Fibroblast of the conjunctiva (primary cell): ENCODE measurements at regions not wholly inside any gene's neighbourhood (a gene's known extent, or its start where the extent isn't known, plus 50 kb on each side); places are given as distances from the start of the nearest gene placed in this dataset.

Experiments used
- DNase-seq: peaks from one replicate; pipeline ENCODE4 v3.0.0-alpha.2; 2010; ENCODE audit warnings: low read depth

DNA sequence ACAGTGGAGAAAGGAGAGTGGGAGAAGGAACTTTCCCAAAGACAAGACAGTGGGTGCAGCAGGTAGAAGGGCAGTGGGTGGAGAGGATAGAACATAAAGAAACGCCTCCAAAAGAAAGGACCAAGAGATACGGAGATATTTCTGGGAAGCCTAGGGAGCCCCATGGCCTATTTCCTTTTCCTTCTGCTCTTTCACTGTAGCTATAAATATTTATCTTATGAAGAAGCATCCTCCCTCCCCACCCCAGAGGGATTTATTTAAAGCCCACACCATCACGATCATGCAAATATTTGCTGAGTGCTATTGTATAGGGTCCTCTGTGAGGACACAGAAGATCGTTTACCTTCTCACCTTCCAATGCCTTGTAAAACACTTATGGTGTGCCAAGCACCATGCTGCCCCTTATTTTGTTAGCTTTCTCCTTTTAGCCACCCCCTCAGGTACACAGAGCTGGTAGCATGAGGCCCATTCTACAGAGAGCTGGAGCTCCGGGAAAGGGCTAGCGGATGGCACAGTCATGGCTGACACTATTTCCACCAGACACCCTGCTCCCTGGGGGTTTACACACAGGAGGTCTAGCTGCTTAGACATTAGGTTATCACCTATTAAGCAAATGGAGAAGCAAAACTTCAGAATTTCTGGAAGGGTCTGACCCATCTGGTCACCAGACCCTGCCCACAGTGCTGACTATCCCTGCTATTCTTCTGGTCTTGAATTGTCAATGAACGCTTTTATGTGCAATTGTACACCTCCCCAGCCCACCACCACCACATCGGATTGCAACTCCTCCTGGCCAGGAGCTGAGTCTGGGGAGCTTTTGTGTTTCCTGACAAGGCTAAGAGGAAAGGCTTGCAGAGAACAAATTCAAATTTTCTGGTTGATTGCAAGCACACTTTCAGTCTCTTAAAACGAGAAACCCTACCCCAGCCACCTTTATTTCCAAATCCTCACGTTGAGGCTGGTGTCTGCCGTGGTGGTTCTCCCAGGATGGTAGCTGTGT lies 91.8 kb upstream of the KLF7 start:
- no peak for DNase-seq

DNA sequence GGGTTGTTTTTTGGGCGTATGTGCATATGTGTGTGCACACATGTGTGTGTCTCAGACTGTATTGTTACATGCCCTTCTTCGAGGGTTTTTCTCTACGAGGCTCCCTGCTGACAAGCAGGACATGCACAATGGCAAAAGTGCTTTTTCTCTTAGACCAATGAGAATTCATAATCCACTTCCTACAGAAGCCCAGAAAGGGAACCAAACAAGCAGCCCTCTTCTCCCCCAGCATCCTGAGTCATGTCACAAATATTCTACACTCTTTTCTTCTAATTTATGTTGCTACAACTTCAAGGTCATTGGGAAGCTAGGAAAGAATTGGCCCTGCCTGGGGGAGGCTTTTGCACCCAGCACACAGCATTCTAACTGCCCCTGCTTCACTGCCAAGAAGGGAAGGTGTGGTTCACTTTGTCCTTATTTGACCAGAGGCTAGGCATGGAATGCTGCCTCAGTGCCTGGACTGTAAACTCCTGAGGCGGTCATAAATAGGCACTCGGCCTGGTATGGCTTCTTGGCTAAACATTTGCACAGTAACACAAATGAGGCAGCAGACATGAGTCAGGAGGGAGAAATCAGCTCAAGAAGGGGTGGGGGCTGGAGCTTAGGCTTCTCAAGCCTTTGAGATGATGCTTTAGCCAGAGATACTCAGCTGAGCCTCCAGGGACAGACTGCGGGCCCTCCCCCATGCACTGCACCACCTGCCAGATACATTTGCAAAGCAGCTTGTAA lies 92.7 kb upstream of the KLF7 start:
- peak; percentile 100 for DNase-seq

DNA sequence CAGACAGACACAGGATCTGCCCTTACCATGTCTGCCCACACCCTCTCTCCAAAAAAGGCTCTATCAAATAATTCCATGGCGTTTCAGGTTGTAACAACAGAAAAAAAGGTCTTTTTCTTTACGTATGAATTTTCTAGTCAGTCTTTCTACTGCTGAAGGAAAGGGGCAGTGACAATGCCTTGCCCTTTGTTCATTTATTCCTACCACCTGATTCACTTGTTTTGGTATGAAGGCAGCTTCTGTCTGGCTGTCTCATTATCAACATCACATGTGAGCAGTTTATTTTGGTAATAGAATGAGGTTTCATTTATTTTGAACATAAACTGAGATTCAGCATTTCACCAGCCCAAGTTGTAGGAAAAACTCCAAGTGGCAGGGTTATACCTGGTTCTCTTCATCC lies 94.3 kb upstream of the KLF7 start:
- DNase-seq = no peak

DNA sequence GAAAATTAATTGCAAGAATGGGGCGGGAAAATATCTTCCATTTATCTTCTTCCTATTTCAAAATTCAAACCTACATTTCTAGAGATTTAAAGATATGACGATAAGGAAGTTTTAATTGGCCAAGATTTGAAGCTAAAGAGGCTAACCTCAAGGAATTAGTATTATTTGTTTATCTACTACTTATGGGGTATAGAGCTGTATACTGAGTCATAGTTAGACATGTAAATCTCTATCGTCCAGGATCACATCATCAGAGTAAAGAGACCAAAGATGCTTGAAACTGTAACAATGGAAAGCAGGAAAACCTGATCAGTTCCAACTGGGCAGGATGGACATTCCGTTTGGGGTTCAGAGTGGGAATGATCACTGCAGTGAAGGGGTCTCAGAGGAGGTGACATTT lies 95.2 kb upstream of the KLF7 start:
- no peak for DNase-seq

DNA sequence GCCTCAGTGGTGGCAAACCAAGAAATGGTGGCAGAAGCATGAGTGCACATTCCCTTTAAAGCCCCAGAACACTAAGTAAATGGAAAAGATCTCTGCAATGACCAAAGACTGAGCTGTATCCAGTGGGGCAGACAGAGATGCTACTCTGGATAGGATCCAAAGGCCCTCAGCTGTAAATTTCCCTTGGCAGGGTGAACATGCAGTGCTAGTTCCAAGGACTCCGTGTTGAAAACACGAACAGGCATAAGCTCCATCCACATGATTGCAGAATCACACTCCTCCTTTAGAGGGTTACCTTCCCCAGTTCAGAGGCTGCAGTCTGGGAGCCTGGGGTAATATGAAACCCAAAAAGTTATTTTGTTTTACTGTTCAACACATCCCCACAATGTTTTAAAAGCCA lies 98.6 kb upstream of the KLF7 start:
- DNase-seq = no peak

DNA sequence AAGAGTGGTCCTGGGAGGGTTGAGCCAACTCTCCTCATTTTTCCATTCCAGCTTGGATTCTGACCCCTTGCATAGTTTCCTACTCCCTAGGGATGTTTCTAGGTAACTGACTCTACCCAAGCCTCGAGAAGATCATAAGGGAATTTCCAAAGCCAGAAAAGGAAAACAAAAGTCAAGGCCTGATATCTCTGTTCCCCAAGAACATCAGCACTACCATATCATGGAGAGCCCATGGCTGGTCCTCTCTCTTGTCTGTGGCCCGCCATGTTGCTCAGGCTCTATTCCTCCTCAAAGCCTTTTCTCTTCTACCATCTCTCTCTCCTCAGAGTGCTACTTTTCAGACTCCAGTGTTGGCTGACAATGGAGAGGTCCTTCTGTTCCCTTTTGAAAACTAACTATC lies 99.6 kb upstream of the KLF7 start:
- no peak for DNase-seq

DNA sequence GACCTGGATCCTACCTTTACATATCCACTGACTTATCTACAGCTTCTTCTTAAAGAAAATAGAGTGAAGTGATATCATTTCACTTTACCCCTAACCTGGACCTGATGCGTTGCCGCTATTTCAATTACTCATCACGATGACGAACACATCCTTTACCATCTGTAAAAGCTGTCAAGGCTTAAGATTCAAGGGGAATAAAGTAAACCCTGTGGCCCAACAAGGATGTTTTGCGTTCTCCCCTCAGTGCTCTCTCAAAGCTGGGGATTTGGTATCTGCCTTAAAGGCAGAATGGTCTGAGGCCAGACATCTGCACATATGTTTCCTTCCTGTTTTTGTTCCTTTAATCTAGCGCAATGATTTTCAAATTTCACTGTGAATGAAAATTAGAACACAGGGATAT lies 100.1 kb upstream of the KLF7 start:
- peak; percentile 48 for DNase-seq

DNA sequence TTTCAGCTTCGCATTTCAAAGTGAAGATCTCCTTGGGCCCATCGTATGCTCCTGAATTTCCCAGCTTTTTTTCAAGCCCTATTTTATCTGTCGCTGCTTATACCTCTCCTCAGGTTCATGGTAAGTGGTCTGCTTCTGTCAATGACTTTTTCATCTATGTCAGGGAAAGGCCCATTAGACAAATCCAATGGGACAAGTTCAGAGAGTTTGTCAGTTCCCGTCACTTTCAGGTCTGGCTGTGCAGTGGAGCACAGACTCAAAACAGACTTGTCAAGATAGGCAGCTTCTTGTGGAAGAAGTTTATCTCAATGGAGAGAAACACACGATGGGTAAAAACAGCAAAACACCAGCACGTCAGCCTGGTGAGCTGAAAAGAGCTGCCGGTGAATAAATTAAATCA lies 100.9 kb upstream of the KLF7 start:
- DNase-seq = no peak

DNA sequence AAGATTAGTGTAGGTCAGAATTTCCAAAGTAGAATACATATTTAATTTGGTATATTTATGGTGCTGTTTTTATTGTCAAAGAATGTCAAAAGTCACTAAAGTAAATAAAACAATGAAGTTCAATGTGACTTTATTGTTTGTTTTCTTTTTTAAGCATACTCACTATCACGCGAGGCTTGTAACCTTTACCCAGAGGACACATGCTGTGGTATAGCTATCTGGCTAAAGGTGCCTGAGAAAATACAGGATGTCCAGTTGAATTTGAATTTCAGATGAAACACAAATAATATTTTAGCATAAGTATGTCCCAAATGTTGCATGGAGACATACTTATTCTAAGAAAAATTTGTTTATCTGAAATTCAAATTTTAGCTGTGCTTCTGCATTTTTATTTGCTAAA lies 103.3 kb upstream of the KLF7 start:
- DNase-seq = no peak

DNA sequence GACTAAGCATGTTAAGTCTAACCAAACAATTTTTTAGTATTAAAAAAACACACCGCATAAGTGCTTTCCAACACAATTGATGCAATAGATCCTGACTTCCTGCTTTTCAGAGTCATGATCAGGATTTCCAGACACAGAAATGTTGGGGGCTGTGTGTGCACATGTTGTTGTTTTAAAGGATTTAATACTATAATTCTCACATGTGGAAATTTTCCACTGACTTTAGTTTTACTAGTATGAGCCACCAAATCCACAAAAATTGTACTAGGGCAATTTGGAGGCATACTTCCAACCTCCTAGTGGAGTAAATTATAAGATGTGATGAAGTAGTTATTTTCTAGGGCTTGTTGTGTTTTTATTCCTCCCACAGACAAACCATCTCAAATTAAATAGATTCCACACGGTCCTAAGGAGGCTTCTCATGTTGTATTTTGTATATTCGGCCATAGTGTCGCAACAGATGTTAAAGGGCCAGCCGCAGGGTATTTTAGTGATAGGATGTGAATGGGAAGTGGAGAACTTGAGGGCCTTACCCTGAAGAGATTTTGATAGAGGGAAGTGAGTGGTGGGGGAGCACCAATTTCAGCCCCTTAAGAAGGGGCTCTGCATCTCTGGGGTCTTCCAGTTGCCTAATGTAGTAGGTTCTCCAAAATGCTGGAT lies 108.9 kb upstream of the KLF7 start:
- DNase-seq = no peak

DNA sequence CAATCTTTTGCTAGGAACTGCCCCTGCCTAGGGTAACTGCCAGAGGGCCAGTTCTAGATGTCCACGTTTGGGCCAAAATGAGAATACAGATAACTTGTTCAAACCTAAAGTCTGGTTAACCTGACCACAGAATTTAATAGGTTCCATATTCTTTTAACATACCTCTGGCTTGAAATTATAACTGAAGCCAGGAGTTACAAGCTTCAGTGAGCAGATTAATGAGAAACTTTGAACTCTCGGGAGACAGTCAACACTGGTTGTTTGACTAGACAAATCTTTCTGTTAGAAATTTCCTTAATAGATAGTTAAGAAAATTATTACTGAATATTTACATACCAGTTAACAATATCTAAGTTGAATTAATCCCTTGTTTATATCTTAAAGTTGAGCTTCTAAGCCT lies 110.0 kb upstream of the KLF7 start:
- no peak for DNase-seq

DNA sequence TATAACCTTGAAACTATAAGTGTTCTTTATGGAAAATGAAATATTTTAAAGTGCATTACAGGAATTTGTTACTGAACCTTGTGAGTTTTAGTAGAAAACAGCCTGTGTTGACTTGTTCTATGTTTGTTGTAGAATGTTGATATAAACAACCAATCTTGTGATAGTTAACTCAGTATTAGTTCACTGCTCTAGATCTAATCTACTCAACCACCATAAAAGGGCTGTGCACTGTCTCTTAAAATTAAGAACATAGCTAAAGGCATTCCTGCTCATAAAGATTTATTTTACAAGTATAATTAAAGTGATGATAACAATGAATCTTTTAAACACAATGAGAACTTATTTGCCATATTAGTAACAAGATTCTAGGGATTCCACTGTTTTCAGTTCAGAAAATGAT lies 110.5 kb upstream of the KLF7 start:
- no peak for DNase-seq

DNA sequence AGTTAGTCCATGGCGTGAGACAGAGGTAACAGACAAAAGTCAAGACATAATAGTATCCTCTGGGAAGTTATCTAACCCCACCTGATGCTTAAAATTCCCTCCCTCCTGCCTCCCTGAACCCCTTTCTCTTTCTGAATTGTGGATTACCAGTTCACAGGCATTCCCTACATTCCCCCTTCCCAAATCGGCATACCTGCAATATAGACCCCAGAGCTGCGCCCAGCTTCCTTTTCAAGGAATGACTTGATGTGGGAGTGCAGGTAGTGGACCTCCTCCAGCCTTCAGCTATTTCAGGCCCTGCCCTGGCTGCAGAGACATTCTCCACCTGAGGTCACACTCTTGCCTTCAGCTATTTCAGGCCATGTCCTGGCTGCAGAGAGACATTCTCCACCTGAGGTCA lies 111.1 kb upstream of the KLF7 start:
- no peak for DNase-seq

DNA sequence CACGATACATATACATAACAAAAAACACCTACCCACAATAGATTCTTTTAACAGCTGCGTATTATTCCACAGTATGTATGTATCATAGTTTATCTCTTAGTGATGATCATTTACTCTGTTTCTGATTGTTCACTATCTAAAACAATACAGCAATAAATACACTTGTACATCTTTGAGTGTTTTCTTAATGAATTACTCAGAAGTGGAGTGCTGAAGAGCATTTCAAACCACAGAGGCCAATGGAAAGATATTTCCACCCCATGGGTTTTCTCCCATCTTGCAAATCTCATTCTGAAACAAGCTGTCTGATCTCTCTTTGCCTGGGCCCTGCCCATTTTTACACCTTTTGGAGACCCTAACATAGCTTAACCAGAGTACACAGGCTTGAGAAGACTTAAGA lies 113.8 kb upstream of the KLF7 start:
- DNase-seq = no peak

DNA sequence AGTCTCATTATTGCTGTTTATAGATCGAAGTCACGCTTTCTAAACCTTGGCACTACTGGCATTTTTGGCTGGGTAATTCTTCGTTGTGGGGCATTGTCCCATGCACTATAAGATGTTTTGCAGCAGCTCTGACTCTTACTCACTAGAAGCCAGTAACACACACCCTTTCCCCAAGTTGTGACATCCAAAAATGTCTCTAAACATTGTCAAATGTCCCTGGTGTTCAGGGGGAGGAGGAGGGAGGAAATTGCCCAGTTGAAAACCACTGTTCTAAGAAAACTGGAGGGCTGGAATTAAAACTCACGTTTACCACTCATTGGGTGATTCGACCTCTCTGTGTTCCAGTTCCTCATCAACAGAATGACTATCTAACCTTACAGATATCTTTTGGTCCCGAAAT lies 115.7 kb upstream of the KLF7 start:
- DNase-seq = no peak

DNA sequence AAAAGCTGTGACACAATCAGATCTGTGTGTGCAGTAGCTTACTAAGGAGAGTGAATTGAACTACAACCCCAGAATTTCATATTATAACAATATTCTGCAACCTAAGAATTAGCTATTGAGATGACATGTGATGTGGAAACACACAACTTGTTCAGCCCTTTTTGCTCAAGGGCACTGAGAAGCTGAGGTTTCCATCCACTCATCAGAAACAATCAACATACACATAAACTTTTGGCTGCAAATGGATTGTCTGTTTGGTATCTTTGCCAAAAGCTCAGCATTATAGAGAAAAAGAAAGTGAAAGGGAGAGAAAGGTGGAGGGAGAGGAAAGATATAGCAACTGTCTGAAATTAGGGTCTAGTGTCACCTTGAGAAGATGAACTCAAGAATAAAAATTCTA lies 117.2 kb upstream of the KLF7 start:
- no peak for DNase-seq

DNA sequence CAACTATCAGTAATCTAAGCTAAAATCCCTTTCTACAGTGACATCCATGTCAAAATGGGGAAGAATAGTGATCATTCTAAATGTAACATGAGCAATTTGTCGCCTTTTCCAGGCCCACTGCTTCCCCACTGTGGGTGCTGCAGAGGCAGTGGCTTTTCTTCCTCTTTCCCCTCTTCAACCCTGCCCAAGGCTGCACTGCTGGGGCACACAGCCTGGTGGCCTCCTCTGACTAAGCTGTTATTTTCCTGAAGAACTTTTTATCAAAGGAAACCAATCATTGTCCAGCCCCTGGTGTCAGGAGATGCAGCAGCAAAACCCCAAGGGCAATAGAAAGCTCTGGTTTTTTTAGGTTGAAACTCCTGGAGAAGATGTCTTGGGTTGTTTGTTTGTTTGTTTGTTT lies 117.6 kb upstream of the KLF7 start:
- DNase-seq = no peak

DNA sequence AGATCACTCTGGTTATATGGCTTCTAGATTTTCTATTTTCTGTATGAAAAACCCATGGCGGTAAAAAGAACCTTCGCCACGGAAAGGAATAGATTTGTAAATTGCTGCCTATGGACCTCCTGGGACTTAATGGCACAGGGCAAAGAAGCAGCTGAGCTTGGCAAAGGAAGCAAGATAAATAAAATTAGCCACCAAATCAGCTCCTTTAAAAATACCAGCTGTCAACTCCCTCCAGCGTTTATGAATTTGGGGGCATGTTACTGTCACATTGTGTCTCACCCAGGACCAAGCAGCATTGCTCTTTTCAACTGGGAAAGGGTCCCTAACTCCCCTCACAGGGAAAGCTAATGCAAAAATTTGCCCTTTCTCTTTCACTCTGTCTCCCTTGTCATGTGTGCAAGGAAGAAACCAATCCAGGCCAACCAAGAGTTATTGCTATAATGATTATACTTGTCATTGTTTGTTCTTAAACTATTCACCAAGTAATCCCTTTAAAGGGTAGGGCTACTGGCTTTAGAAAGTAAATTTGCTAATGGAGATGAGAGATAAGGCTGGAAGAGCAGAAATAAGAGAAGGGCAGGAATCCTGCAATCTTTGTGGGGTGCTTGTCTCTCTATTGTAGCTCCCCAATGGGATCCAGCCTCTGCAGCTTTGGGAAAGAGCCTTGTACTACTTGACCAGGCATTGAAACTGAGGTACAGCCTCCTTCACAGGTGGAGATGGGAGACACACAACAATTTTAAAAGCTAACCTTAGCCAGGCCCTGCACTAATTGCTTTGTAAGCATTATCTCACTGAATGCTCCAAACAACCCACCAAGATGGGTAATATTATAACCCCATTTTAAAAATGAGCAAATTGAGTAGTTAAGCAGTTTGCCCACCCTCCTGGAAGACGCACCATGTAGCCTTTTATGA lies 119.1 kb upstream of the KLF7 start:
- DNase-seq = no peak

DNA sequence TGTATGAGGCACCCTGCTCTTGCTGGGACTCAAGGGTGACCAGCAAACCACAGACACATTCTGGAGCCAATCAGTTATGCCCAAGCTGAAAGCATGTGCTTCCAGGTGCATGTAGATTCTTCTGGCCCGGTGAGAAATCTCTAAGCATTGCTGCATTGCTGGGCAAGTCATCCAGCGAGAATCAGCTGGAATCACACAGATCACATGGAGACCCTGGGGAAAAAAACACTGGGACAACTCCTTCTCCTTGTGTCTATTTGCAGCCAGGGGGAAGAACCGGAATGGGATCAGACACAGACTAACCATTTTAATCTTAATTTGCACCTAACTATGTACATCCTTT lies 119.7 kb upstream of the KLF7 start:
- no peak for DNase-seq

DNA sequence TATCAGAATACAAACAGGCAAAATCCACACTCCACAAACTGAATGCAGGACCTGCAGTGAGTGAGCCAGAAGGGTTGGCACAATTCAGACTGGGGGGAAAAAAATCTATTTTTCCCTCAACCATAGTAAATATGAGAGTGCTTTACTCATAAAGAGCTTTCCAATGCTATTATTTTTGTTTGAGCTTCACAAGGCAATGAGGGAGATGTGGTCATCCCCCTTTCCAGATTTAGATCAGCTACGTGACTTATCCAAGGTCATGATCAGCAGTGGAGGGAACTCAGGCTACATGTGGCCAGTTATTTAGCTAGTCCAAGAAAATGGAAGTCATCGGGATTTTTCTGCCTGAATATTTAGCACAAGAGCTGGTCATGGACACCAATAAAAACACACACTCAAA lies 120.4 kb upstream of the KLF7 start:
- DNase-seq = no peak

DNA sequence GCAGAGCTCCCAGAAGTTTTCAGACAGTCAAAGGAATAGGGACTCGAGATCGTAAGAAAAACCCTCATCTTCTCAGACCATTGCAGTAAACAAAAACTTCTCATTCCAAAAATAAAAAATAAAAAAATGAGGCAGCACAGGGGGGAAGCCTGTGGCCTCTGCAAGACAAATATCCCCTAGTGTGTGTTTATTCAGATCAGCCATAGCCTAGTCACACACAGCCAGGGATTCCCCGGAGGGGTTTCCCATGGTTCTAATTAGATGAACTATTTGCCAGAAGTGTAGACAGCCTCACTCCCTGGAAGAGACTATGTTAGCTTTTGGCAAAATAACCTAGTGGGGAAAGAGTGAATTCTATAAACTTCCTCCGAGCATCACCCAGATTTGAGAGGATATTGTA lies 122.9 kb upstream of the KLF7 start:
- no peak for DNase-seq
